K562 (cell line): ENCODE measurements at regions not wholly inside any gene's neighbourhood (a gene's known extent, or its start where the extent isn't known, plus 50 kb on each side); places are given as distances from the start of the nearest gene placed in this dataset.

ENCODE experiments used
- CHCHD3 ChIP-seq: fragments of 250-450 bp; sonication (Bioruptor Pico); IDR thresholded peaks from 2 replicates; pipeline ENCODE4 v2.1.2; 2022; ENCODE audit warnings: mild to moderate bottlenecking
- CHD4 ChIP-seq: fragments of 200-600 bp; sonication (generic); IDR thresholded peaks from 3 replicates; pipeline ENCODE4 v1.6.1; 2012; ENCODE audit warnings: low read depth, mild to moderate bottlenecking, mixed read lengths, low read length, inconsistent platforms; ENCODE audit not compliant: insufficient read depth, insufficient replicate concordance, poor library complexity, severe bottlenecking
- FOXM1 ChIP-seq, 2 experiments: fragments of 450-650 bp in 1 of 2; sonication (generic) in 1 of 2; formaldehyde crosslinking in 1 of 2; IDR thresholded peaks; 2 replicates each; pipeline versions ENCODE4 v1.6.1 to v1.9.0; 2017 to 2022; ENCODE audit warnings: low read depth in 2 of 2, mild to moderate bottlenecking in 2 of 2, missing genetic modification reagents in 1 of 2, moderate library complexity in 1 of 2
- MYBL2 ChIP-seq, 2 experiments: fragments of 450-650 bp in 1 of 2; sonication (generic) in 1 of 2; formaldehyde crosslinking in 1 of 2; IDR thresholded peaks; 2 replicates each; pipeline versions ENCODE4 v1.6.1 to v1.8.1; 2017 to 2022; ENCODE audit warnings: borderline replicate concordance in 1 of 2, inconsistent platforms in 1 of 2, low read depth in 1 of 2, mild to moderate bottlenecking in 1 of 2, missing genetic modification reagents in 1 of 2, moderate library complexity in 1 of 2
- SIX5 ChIP-seq, 2 experiments: IDR thresholded peaks; 2 replicates each; pipeline ENCODE4 v1.6.1; 2011; ENCODE audit warnings: low read length in 2 of 2, borderline replicate concordance in 1 of 2, low read depth in 1 of 2, mild to moderate bottlenecking in 1 of 2, moderate library complexity in 1 of 2; ENCODE audit not compliant: insufficient read depth in 1 of 2
- YY1 ChIP-seq, 3 experiments: IDR thresholded peaks; 2 replicates each; pipeline ENCODE4 v1.6.1; 2011; ENCODE audit warnings: low read length in 2 of 3, mild to moderate bottlenecking in 2 of 3, moderate library complexity in 2 of 3, borderline replicate concordance in 1 of 3, control low read depth in 1 of 3, low read depth in 1 of 3; ENCODE audit not compliant: insufficient read depth in 3 of 3, insufficient replicate concordance in 2 of 3, control insufficient read depth in 1 of 3, insufficient read length in 1 of 3; ENCODE audit errors: extremely low read depth in 1 of 3
- ZFP36 ChIP-seq: fragments of 150-350 bp; IDR thresholded peaks from 2 replicates; pipeline ENCODE4 v1.6.1; 2018; ENCODE audit warnings: low read length, low read depth; ENCODE audit not compliant: partially characterized antibody
- ZNF23 ChIP-seq: fragments of 250-450 bp; sonication (Bioruptor Pico); IDR thresholded peaks from 2 replicates; pipeline ENCODE4 v1.4.0; 2020; ENCODE audit warnings: mild to moderate bottlenecking
- ZNF253 ChIP-seq: fragments of 250-450 bp; sonication (Bioruptor Pico); conservative IDR thresholded peaks from 2 replicates; pipeline ENCODE4 v1.6.1; 2021; ENCODE audit warnings: mild to moderate bottlenecking
- ZNF561 ChIP-seq: fragments of 450-650 bp; formaldehyde crosslinking; conservative IDR thresholded peaks from 2 replicates; pipeline ENCODE4 v1.4.0; 2020; ENCODE audit warnings: mild to moderate bottlenecking, moderate library complexity
- TF ChIP-seq, protein P1 (sequence below), 2 experiments: IDR thresholded peaks; 2 replicates each; pipeline ENCODE4 v1.6.1; 2011; ENCODE audit warnings: borderline replicate concordance in 1 of 2, control low read depth in 1 of 2, low read depth in 1 of 2, low read length in 1 of 2, mild to moderate bottlenecking in 1 of 2, mixed read lengths in 1 of 2, moderate library complexity in 1 of 2; ENCODE audit not compliant: insufficient read depth in 1 of 2, insufficient read length in 1 of 2, poor library complexity in 1 of 2, severe bottlenecking in 1 of 2; ENCODE audit errors: extremely low read depth in 1 of 2
- TF ChIP-seq, protein P2 (sequence below): fragments of 250-450 bp; sonication (Bioruptor Pico); IDR thresholded peaks from 2 replicates; pipeline ENCODE4 v1.8.0; 2021; ENCODE audit warnings: borderline replicate concordance, mild to moderate bottlenecking, moderate library complexity; ENCODE audit not compliant: poor library complexity, severe bottlenecking

DNA sequence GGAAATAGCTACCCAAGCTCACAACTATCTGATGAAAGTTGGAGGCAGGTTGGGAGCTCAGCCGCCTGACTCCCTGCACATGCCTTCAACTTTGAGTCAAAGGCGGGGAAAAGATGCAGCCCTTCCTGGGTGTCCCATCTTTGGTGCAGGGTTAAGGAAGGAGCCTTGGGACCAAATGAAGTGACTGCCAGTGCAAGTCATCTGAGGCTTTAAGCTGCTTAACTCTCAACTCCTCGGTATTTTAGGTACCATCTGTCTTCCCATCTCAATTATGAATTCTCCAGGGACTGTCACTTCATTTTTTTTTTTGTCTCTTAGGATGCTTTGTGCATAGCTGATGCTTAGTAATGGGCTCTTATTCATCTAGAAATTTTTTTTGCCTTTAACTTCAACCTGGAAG lies 408.8 kb upstream of the C2CD4B start:
- no peak for TF ChIP-seq MYBL2 (IDR thresholded peaks at IDR 0.05; ENCODE audit: low read depth)
- no peak for TF ChIP-seq MYBL2 (CRISPR knock-in tag; IDR thresholded peaks at IDR 0.05; ENCODE audit: borderline replicate concordance)
- TF ChIP-seq FOXM1 (IDR thresholded peaks at IDR 0.05; ENCODE audit: low read depth): no peak
- TF ChIP-seq FOXM1 (CRISPR knock-in tag; IDR thresholded peaks at IDR 0.05; ENCODE audit: low read depth): no peak
- TF ChIP-seq YY1 (IDR thresholded peaks at IDR 0.05; ENCODE audit: borderline replicate concordance in 1 of 3, control insufficient read depth in 1 of 3, extremely low read depth in 1 of 3, insufficient read depth in 3 of 3, insufficient read length in 1 of 3, insufficient replicate concordance in 2 of 3, low read depth in 1 of 3, low read length in 2 of 3): no peak
- TF ChIP-seq CHCHD3 (CRISPR knock-in tag): no peak
- no peak for TF ChIP-seq SIX5 (IDR thresholded peaks at IDR 0.05; ENCODE audit: borderline replicate concordance in 1 of 2, insufficient read depth in 1 of 2, low read depth in 1 of 2, low read length in 2 of 2)
- TF ChIP-seq ZNF23 (CRISPR knock-in tag): no peak
- TF ChIP-seq, protein P1, sequence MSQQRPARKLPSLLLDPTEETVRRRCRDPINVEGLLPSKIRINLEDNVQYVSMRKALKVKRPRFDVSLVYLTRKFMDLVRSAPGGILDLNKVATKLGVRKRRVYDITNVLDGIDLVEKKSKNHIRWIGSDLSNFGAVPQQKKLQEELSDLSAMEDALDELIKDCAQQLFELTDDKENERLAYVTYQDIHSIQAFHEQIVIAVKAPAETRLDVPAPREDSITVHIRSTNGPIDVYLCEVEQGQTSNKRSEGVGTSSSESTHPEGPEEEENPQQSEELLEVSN (IDR thresholded peaks at IDR 0.05; ENCODE audit: borderline replicate concordance in 1 of 2, extremely low read depth in 1 of 2, insufficient read depth in 1 of 2, insufficient read length in 1 of 2, low read depth in 1 of 2, low read length in 1 of 2, poor library complexity in 1 of 2, severe bottlenecking in 1 of 2): no peak
- no peak for TF ChIP-seq CHD4
- no peak for TF ChIP-seq ZFP36
- TF ChIP-seq, protein P2, sequence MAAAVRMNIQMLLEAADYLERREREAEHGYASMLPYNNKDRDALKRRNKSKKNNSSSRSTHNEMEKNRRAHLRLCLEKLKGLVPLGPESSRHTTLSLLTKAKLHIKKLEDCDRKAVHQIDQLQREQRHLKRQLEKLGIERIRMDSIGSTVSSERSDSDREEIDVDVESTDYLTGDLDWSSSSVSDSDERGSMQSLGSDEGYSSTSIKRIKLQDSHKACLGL (CRISPR knock-in tag): no peak
- TF ChIP-seq ZNF561 (CRISPR knock-in tag): no peak
- TF ChIP-seq ZNF253 (CRISPR knock-in tag): no peak
